ENCODE measurements at regions not wholly inside any gene's neighbourhood (a gene's known extent, or its start where the extent isn't known, plus 50 kb on each side); places are given as distances from the start of the nearest gene placed in this dataset.
A peak's percentile ranks its signal among the peaks of the same experiment; 100 is the strongest.
"Not testable (repeated sequence)": the region's sequence is repeated elsewhere in the genome, so short reads cannot be mapped to it uniquely, and the experiment has no call there.

- peaks cover 43% of the 10 kb centered on the region for H3K79me2 ChIP-seq (ENCODE audit: insufficient read depth, low read length)
- peaks cover 37% of the 10 kb centered on the region for H3K4me1 ChIP-seq (ENCODE audit: insufficient read depth, low read length)
- peaks cover 26% of the 10 kb centered on the region for H3K9me3 ChIP-seq (ENCODE audit: insufficient read depth, low read length, severe bottlenecking)
- H3K36me3 ChIP-seq (ENCODE audit: insufficient read depth, low read length), result peaks cover 61% of the 10 kb centered on the region
- TF ChIP-seq CTCF (IDR thresholded peaks at IDR 0.05; ENCODE audit: borderline replicate concordance, extremely low read depth, low read length, poor library complexity, severe bottlenecking) (no peak), EZH2 (IDR thresholded peaks at IDR 0.05; ENCODE audit: borderline replicate concordance, low read depth, low read length, severe bottlenecking) (no peak)
- H3K4me3 ChIP-seq (ENCODE audit: low read depth in 1 of 2, low read length in 2 of 2), result no peak overlapping the region
- no peaks in the 10 kb centered on the region for H3K27me3 ChIP-seq (ENCODE audit: insufficient read depth, low read length, poor library complexity)
- no peak overlapping the region for H3K4me2 ChIP-seq (ENCODE audit: insufficient read depth, low read length)
- peak overlapping the region; percentile 57 for H2AFZ ChIP-seq (ENCODE audit: low read depth, low read length)
- H4K20me1 ChIP-seq (ENCODE audit: insufficient read depth, low read length), result no peaks in the 10 kb centered on the region
- H3K27ac ChIP-seq (ENCODE audit: low read length), result peak overlapping the region; percentile 68
- no peak overlapping the region for H3K9ac ChIP-seq (ENCODE audit: low read depth, low read length)
- ATAC-seq (ENCODE audit: insufficient read depth, low read depth) (no peak), DNase-seq (no peak)
Observed at GRCh38 chrX:2632533-2633504, 58.3 kb upstream of the CD99 start.

- Histone ChIP-seq H3K4me2 (ENCODE audit: insufficient read depth, low read length) (no peak overlapping the region), H3K4me3 (ENCODE audit: low read depth in 1 of 2, low read length in 2 of 2) (no peak overlapping the region), H4K20me1 (ENCODE audit: insufficient read depth, low read length) (no peaks in the 10 kb centered on the region), H3K27me3 (ENCODE audit: insufficient read depth, low read length, poor library complexity) (no peaks in the 10 kb centered on the region), H3K36me3 (ENCODE audit: insufficient read depth, low read length) (peaks cover 66% of the 10 kb centered on the region), H3K4me1 (ENCODE audit: insufficient read depth, low read length) (peaks cover 37% of the 10 kb centered on the region), H3K9me3 (ENCODE audit: insufficient read depth, low read length, severe bottlenecking) (peaks cover 26% of the 10 kb centered on the region), H3K79me2 (ENCODE audit: insufficient read depth, low read length) (peaks cover 43% of the 10 kb centered on the region), H3K27ac (ENCODE audit: low read length) (peak overlapping the region; percentile 68), H2AFZ (ENCODE audit: low read depth, low read length) (peak overlapping the region; percentile 57), H3K9ac (ENCODE audit: low read depth, low read length) (no peak overlapping the region)
- DNase-seq, result no peak
- ATAC-seq (ENCODE audit: insufficient read depth, low read depth), result no peak
- no peak for TF ChIP-seq EZH2 (IDR thresholded peaks at IDR 0.05; ENCODE audit: borderline replicate concordance, low read depth, low read length, severe bottlenecking)
- TF ChIP-seq CTCF (IDR thresholded peaks at IDR 0.05; ENCODE audit: borderline replicate concordance, extremely low read depth, low read length, poor library complexity, severe bottlenecking), result no peak
Observed at GRCh38 chrX:2631743-2632532, 59.2 kb upstream of the CD99 start.

GRCh38 chrX:2630935-2631742, 60.0 kb upstream of the CD99 start:
- peaks cover 41% of the 10 kb centered on the region for H3K79me2 ChIP-seq (ENCODE audit: insufficient read depth, low read length)
- peaks cover 26% of the 10 kb centered on the region for H3K9me3 ChIP-seq (ENCODE audit: insufficient read depth, low read length, severe bottlenecking)
- H3K36me3 ChIP-seq (ENCODE audit: insufficient read depth, low read length), result peaks cover 74% of the 10 kb centered on the region
- not testable (repeated sequence) for H3K9ac ChIP-seq (ENCODE audit: low read depth, low read length); H3K27me3 ChIP-seq (ENCODE audit: insufficient read depth, low read length, poor library complexity); H4K20me1 ChIP-seq (ENCODE audit: insufficient read depth, low read length); H3K4me2 ChIP-seq (ENCODE audit: insufficient read depth, low read length); ATAC-seq (ENCODE audit: insufficient read depth, low read depth)
- peaks cover 37% of the 10 kb centered on the region for H3K4me1 ChIP-seq (ENCODE audit: insufficient read depth, low read length)
- peak overlapping the region in 1 of 2 experiments; percentile 23; a peak in 1 of 4 replicates for H3K4me3 ChIP-seq (ENCODE audit: low read depth in 1 of 2, low read length in 2 of 2)
- DNase-seq, result peak; percentile 63
- peak overlapping the region; percentile 68 for H3K27ac ChIP-seq (ENCODE audit: low read length)
- H2AFZ ChIP-seq (ENCODE audit: low read depth, low read length), result peak overlapping the region; percentile 57

GRCh38 chrX:2630008-2630934, 60.8 kb upstream of the CD99 start:
- peak overlapping the region; percentile 57 for H2AFZ ChIP-seq (ENCODE audit: low read depth, low read length)
- peak overlapping the region; percentile 68 for H3K27ac ChIP-seq (ENCODE audit: low read length)
- peak; percentile 69 for DNase-seq
- H3K9me3 ChIP-seq (ENCODE audit: insufficient read depth, low read length, severe bottlenecking), result peaks cover 26% of the 10 kb centered on the region
- peak overlapping the region in 1 of 2 experiments; percentile 21; a peak in 2 of 4 replicates for H3K4me3 ChIP-seq (ENCODE audit: low read depth in 1 of 2, low read length in 2 of 2)
- peak; percentile 56 for ATAC-seq (ENCODE audit: insufficient read depth, low read depth)
- not testable (repeated sequence) for H3K9ac ChIP-seq (ENCODE audit: low read depth, low read length); H4K20me1 ChIP-seq (ENCODE audit: insufficient read depth, low read length); H3K27me3 ChIP-seq (ENCODE audit: insufficient read depth, low read length, poor library complexity); H3K4me2 ChIP-seq (ENCODE audit: insufficient read depth, low read length)
- H3K4me1 ChIP-seq (ENCODE audit: insufficient read depth, low read length), result peaks cover 37% of the 10 kb centered on the region
- H3K79me2 ChIP-seq (ENCODE audit: insufficient read depth, low read length), result peaks cover 41% of the 10 kb centered on the region
- H3K36me3 ChIP-seq (ENCODE audit: insufficient read depth, low read length), result peaks cover 75% of the 10 kb centered on the region
